Endothelial cell of umbilical vein (primary cell): ENCODE measurements at regions not wholly inside any gene's neighbourhood (a gene's known extent, or its start where the extent isn't known, plus 50 kb on each side); places are given as distances from the start of the nearest gene placed in this dataset.
A peak's percentile ranks its signal among the peaks of the same experiment; 100 is the strongest.

Experiments used
- BruUV-seq: library from RNA; stranded (reverse); fragments of 400-500 nt; replicated peaks from 2 replicates; lab custom pipeline; 2021; lab: Mats Ljungman, UMichigan
- CTCF ChIA-PET: fragments of 300-600, 350-600 bp; sonication (Branson Sonifier 250); formaldehyde crosslinking; loops from one replicate; lab custom pipeline; 2021; ENCODE audit warnings: antibody characterized with exemption, inconsistent platforms; lab: Charles Lee
- POLR2A ChIA-PET: fragments of 300-600, 350-600 bp; sonication (Branson Sonifier 250); formaldehyde crosslinking; loops from one replicate; lab custom pipeline; 2021; ENCODE audit warnings: antibody characterized with exemption, inconsistent platforms; lab: Charles Lee
- DNase-seq: peaks from one replicate; pipeline ENCODE4 v3.0.0-alpha.2; 2011; ENCODE audit warnings: low read depth, low spot score
- FAIRE-seq: peaks from 2 replicates; lab custom pipeline; 2011; peaks lifted over from hg19 to GRCh38; lab: Jason Lieb, UNC
- H2AFZ ChIP-seq: 2 replicates; pipeline ENCODE4 v1.6.0; 2012; ENCODE audit warnings: low read depth, low read length, control low read depth, inconsistent platforms
- H3K27ac ChIP-seq: 2 replicates; pipeline ENCODE4 v1.5.1; 2011; ENCODE audit warnings: low read depth, mild to moderate bottlenecking, control low read depth, low read length, moderate library complexity; ENCODE audit not compliant: insufficient read depth
- H3K27me3 ChIP-seq, 2 experiments: 2 replicates each; pipeline versions ENCODE4 v1.6.0 to v1.6.1; 2011; ENCODE audit warnings: low read length in 2 of 2, mixed read lengths in 1 of 2; ENCODE audit not compliant: control insufficient read depth in 2 of 2, insufficient read depth in 2 of 2
- H3K36me3 ChIP-seq, 2 experiments: 2 replicates in 1 of 2; 3 replicates in 1 of 2; pipeline ENCODE4 v1.5.1; 2011; ENCODE audit warnings: low read length in 2 of 2, mild to moderate bottlenecking in 1 of 2, moderate library complexity in 1 of 2; ENCODE audit not compliant: control insufficient read depth in 2 of 2, insufficient read depth in 2 of 2; ENCODE audit errors: extremely low read depth in 1 of 2
- H3K4me1 ChIP-seq: 3 replicates; pipeline ENCODE4 v1.5.1; 2011; ENCODE audit warnings: mild to moderate bottlenecking, low read length; ENCODE audit not compliant: control insufficient read depth, insufficient read depth; ENCODE audit errors: extremely low read depth
- H3K4me2 ChIP-seq: 2 replicates; pipeline ENCODE4 v1.6.1; 2011; ENCODE audit warnings: low read length, control low read depth, mixed read lengths; ENCODE audit not compliant: insufficient read depth
- H3K4me3 ChIP-seq, 3 experiments: fragments of 200-600 bp in 1 of 3; sonication (generic), shearing (Covaris generic) in 1 of 3; replicated peaks in 1 of 3; 2 replicates each; pipeline ENCODE4 v1.5.1; 2011 to 2016; ENCODE audit warnings: control low read depth in 3 of 3, low read length in 3 of 3, mild to moderate bottlenecking in 2 of 3, inconsistent platforms in 1 of 3, low read depth in 1 of 3, moderate library complexity in 1 of 3; ENCODE audit not compliant: insufficient read depth in 1 of 3
- H3K79me2 ChIP-seq: 2 replicates; pipeline ENCODE4 v1.6.0; 2012; ENCODE audit warnings: low read length, inconsistent platforms; ENCODE audit not compliant: control insufficient read depth, insufficient read depth
- H3K9ac ChIP-seq: replicated peaks from 2 replicates; pipeline ENCODE3; 2011; ENCODE audit warnings: low read length, control low read depth; ENCODE audit not compliant: insufficient read depth; ENCODE audit errors: extremely low read depth
- H3K9me1 ChIP-seq: replicated peaks from 3 replicates; pipeline ENCODE4 v1.6.0; 2011; ENCODE audit warnings: mild to moderate bottlenecking, low read length; ENCODE audit not compliant: control insufficient read depth, insufficient read depth; ENCODE audit errors: extremely low read depth
- H3K9me3 ChIP-seq: replicated peaks from 2 replicates; pipeline ENCODE4 v1.5.1; 2012; ENCODE audit warnings: low read length, inconsistent platforms; ENCODE audit not compliant: control insufficient read depth, insufficient read depth
- H4K20me1 ChIP-seq: replicated peaks from 2 replicates; pipeline ENCODE3; 2011; ENCODE audit warnings: mild to moderate bottlenecking, low read length; ENCODE audit not compliant: control insufficient read depth, insufficient read depth; ENCODE audit errors: extremely low read depth
- CTCF ChIP-seq, 2 donors: IDR thresholded peaks; 1 replicate in 1 of 2; 2 replicates in 1 of 2; pipeline ENCODE4 v1.5.1; 2011; ENCODE audit warnings: low read length in 2 of 2, mild to moderate bottlenecking in 2 of 2, moderate library complexity in 2 of 2, control low read depth in 1 of 2, inconsistent platforms in 1 of 2, low read depth in 1 of 2; ENCODE audit not compliant: insufficient read depth in 1 of 2; ENCODE audit errors: extremely low read depth in 1 of 2
- EZH2 ChIP-seq: IDR thresholded peaks from 2 replicates; pipeline ENCODE4 v1.6.1; 2012; ENCODE audit warnings: borderline replicate concordance, low read depth, mild to moderate bottlenecking, moderate library complexity, low read length, inconsistent platforms; ENCODE audit not compliant: severe bottlenecking
- FOS ChIP-seq: IDR thresholded peaks from 2 replicates; pipeline ENCODE4 v1.6.1; 2011; ENCODE audit warnings: mild to moderate bottlenecking, low read length, moderate library complexity, borderline replicate concordance; ENCODE audit not compliant: insufficient read depth
- GATA2 ChIP-seq: IDR thresholded peaks from 2 replicates; pipeline ENCODE4 v1.7.0; 2011; ENCODE audit warnings: low read depth, mild to moderate bottlenecking, moderate library complexity, mixed read lengths, low read length; ENCODE audit not compliant: insufficient read length, insufficient read depth
- JUN ChIP-seq: IDR thresholded peaks from 2 replicates; pipeline ENCODE4 v1.6.1; 2011; ENCODE audit warnings: borderline replicate concordance, low read depth; ENCODE audit not compliant: insufficient read length, insufficient read depth
- MAX ChIP-seq: IDR thresholded peaks from 2 replicates; pipeline ENCODE4 v1.6.1; 2011; ENCODE audit not compliant: insufficient read depth, insufficient read length
- MYC ChIP-seq: IDR thresholded peaks from one replicate; pipeline ENCODE4 v1.6.1; 2011; ENCODE audit warnings: mild to moderate bottlenecking, low read depth, low read length
- POLR2A ChIP-seq: IDR thresholded peaks from 2 replicates; pipeline ENCODE4 v1.6.1; 2012; ENCODE audit warnings: low read depth, mild to moderate bottlenecking, control low read depth, low read length
- POLR2AphosphoS5 ChIP-seq: IDR thresholded peaks from 2 replicates; pipeline ENCODE4 v1.6.1; 2012; ENCODE audit warnings: low read depth, mild to moderate bottlenecking, control low read depth, low read length, moderate library complexity; ENCODE audit not compliant: insufficient read depth
- dilution Hi-C: fragments of 300-500 bp; cut with MboI; formaldehyde crosslinking; loops from one replicate; pipeline ENCODE4 v1.15.0; 2019; ENCODE audit warnings: low sequenced_read_pairs; ENCODE audit not compliant: extremely low pct_ligation_motif_present
- intact Hi-C: fragments of 100-400 bp; cut with micrococcal nuclease; formaldehyde crosslinking; loops from one replicate; pipeline ENCODE4 v1.10.0; 2022

GRCh38 chr11:25981998-25982397, 349.9 kb upstream of the ANO3 start:
- intact Hi-C loops (loop anchor here (1.0 kb wide), 3 partner anchors 153 to 294 kb away; no protein-coding TSS in a partner anchor), dilution Hi-C loops (loop anchor here (25.0 kb wide), 1 partner anchor 255 kb away; no protein-coding TSS in a partner anchor)
- DNase-seq: peak; percentile 72
- H3K9ac ChIP-seq: no peak overlapping the region
- no TSS peak for BruUV-seq
- H4K20me1 ChIP-seq: no peaks in the 10 kb centered on the region
- H3K27me3 ChIP-seq: no peaks in the 10 kb centered on the region
- CTCF ChIA-PET: interaction anchor here (0.6 to 6.9 kb wide), 62 partner anchors 9 to 1215 kb away, joined by 3 to 142 read pairs (median 5); no protein-coding TSS in a partner anchor
- POLR2A ChIA-PET: no interaction called here
- no peaks in the 10 kb centered on the region for H3K4me1 ChIP-seq
- H3K9me3 ChIP-seq: no peaks in the 10 kb centered on the region
- H3K36me3 ChIP-seq: no peaks in the 10 kb centered on the region
- H3K27ac ChIP-seq: no peak overlapping the region
- no peak overlapping the region for H3K4me2 ChIP-seq
- FAIRE-seq: peak; percentile 73
- no peaks in the 10 kb centered on the region for H3K9me1 ChIP-seq
- no peak overlapping the region for H3K4me3 ChIP-seq
- H2AFZ ChIP-seq: peak overlapping the region; percentile 65
- no peaks in the 10 kb centered on the region for H3K79me2 ChIP-seq
- TF ChIP-seq CTCF (IDR thresholded peaks at IDR 0.05; ENCODE audit: extremely low read depth in 1 of 2, insufficient read depth in 1 of 2, low read depth in 1 of 2, low read length in 2 of 2) (peak; percentile 32 to 38), POLR2AphosphoS5 (no peak)

- no TSS peak for BruUV-seq
- TF ChIP-seq MAX (no peak), MYC (no peak), EZH2 (no peak), POLR2AphosphoS5 (no peak), JUN (no peak), POLR2A (no peak), FOS (no peak), GATA2 (no peak)
- H4K20me1 ChIP-seq: no peaks in the 10 kb centered on the region
- DNase-seq: no peak
- H2AFZ ChIP-seq: no peak overlapping the region
- H3K27ac ChIP-seq: no peak overlapping the region
- intact Hi-C loops: no loop called here
- CTCF ChIA-PET: interaction anchor here (0.9 to 6.9 kb wide), 6 partner anchors 9 to 299 kb away, joined by 4 to 142 read pairs (median 41); no protein-coding TSS in a partner anchor
- H3K9me1 ChIP-seq: no peaks in the 10 kb centered on the region
- no peaks in the 10 kb centered on the region for H3K9me3 ChIP-seq
- no peak overlapping the region for H3K4me3 ChIP-seq
- POLR2A ChIA-PET: no interaction called here
- H3K4me2 ChIP-seq: no peak overlapping the region
- no peaks in the 10 kb centered on the region for H3K79me2 ChIP-seq
- H3K9ac ChIP-seq: no peak overlapping the region
- FAIRE-seq: no peak
- no peaks in the 10 kb centered on the region for H3K36me3 ChIP-seq
- no peaks in the 10 kb centered on the region for H3K4me1 ChIP-seq
- dilution Hi-C loops: loop anchor here (25.0 kb wide), 1 partner anchor 254 kb away; no protein-coding TSS in a partner anchor
- H3K27me3 ChIP-seq: no peaks in the 10 kb centered on the region
These were observed 348.6 kb upstream of the ANO3 start for GRCh38 chr11:25983280-25983679.
